22Rv1 (cell line): ENCODE measurements at regions not wholly inside any gene's neighbourhood (a gene's known extent, or its start where the extent isn't known, plus 50 kb on each side); places are given as distances from the start of the nearest gene placed in this dataset.

Experiments used
- CTCF ChIP-seq: fragments of 450-650 bp; IDR thresholded peaks from 2 replicates; pipeline ENCODE4 v1.5.1; 2017; ENCODE audit warnings: mild to moderate bottlenecking
- ZFX ChIP-seq: fragments of 450-650 bp; IDR thresholded peaks from 2 replicates; pipeline ENCODE4 v1.6.1; 2017; ENCODE audit warnings: antibody characterized with exemption, borderline replicate concordance

- TF ChIP-seq CTCF (no peak), ZFX (no peak)
Measured at GRCh38 chrX:1835056-1835455, 220.2 kb downstream of the ASMT start.
